Gastroesophageal sphincter (tissue), 3 donors: ENCODE measurements at regions not wholly inside any gene's neighbourhood (a gene's known extent, or its start where the extent isn't known, plus 50 kb on each side); places are given as distances from the start of the nearest gene placed in this dataset.

ENCODE experiments used
- POLR2A ChIP-seq, 2 donors: fragments of 450-650 bp; IDR thresholded peaks; one replicate each; pipeline ENCODE4 v1.6.1; 2017; ENCODE audit warnings: antibody characterized with exemption in 2 of 2, mild to moderate bottlenecking in 2 of 2, moderate library complexity in 1 of 2
- POLR2AphosphoS5 ChIP-seq: sonication (generic); formaldehyde crosslinking; IDR thresholded peaks from one replicate; pipeline ENCODE4 v1.6.1; 2017; ENCODE audit warnings: antibody characterized with exemption
- TF ChIP-seq, protein P1 (sequence below), 4 experiments: fragments of 200-600 bp in 2 of 4; fragments of 450-650 bp in 2 of 4; sonication (generic) in 1 of 4; IDR thresholded peaks; one replicate each; pipeline ENCODE4 v1.5.1; 2017 to 2019; ENCODE audit warnings: antibody characterized with exemption in 4 of 4, mild to moderate bottlenecking in 2 of 4, moderate library complexity in 2 of 4

DNA sequence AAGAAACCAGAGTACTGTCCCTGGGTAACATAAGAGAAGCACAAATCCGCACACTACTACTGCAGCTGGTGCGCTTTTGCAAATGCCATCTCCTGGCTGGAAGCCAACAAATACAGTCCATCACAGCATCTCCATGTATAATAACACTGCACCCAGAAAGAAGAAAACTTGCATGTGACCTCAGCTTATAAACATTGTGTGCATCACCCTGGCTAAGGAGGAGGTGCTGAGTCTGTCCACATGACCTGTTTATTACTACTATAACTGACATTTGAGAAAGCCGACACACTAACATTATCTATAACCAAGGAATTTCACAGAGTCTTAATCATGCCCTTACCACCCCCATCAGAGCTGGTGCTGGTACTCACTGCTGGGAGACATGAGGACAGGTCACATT lies 516.8 kb downstream of the CFAP47 start:
- TF ChIP-seq, protein P1, sequence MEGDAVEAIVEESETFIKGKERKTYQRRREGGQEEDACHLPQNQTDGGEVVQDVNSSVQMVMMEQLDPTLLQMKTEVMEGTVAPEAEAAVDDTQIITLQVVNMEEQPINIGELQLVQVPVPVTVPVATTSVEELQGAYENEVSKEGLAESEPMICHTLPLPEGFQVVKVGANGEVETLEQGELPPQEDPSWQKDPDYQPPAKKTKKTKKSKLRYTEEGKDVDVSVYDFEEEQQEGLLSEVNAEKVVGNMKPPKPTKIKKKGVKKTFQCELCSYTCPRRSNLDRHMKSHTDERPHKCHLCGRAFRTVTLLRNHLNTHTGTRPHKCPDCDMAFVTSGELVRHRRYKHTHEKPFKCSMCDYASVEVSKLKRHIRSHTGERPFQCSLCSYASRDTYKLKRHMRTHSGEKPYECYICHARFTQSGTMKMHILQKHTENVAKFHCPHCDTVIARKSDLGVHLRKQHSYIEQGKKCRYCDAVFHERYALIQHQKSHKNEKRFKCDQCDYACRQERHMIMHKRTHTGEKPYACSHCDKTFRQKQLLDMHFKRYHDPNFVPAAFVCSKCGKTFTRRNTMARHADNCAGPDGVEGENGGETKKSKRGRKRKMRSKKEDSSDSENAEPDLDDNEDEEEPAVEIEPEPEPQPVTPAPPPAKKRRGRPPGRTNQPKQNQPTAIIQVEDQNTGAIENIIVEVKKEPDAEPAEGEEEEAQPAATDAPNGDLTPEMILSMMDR (IDR thresholded peaks at IDR 0.05), result no peak
- TF ChIP-seq POLR2A (IDR thresholded peaks at IDR 0.05), result no peak
- TF ChIP-seq POLR2AphosphoS5, result no peak
